ENCODE measurements at regions not wholly inside any gene's neighbourhood (a gene's known extent, or its start where the extent isn't known, plus 50 kb on each side); places are given as distances from the start of the nearest gene placed in this dataset.
"Not testable (repeated sequence)": the region's sequence is repeated elsewhere in the genome, so short reads cannot be mapped to it uniquely, and the experiment has no call there.

- no peak for DNase-seq
These were observed 117.8 kb upstream of the ENPP6 start for GRCh38 chr4:184335520-184335919.

GRCh38 chr4:184333446-184333845, 115.8 kb upstream of the ENPP6 start:
- DNase-seq, result not testable (repeated sequence)

GRCh38 chr4:184331268-184331995, 113.8 kb upstream of the ENPP6 start:
- no peak for DNase-seq

GRCh38 chr4:184330517-184331094, 112.9 kb upstream of the ENPP6 start:
- not testable (repeated sequence) for DNase-seq

GRCh38 chr4:184329659-184330400, 112.2 kb upstream of the ENPP6 start:
- DNase-seq, result no peak

- no peak for DNase-seq
These were observed 111.6 kb upstream of the ENPP6 start for GRCh38 chr4:184329235-184329634.

GRCh38 chr4:184328022-184328736, 110.5 kb upstream of the ENPP6 start:
- DNase-seq, result no peak

- DNase-seq, result no peak
These were observed 107.3 kb upstream of the ENPP6 start for GRCh38 chr4:184324939-184325477.

- DNase-seq, result no peak
These were observed 104.8 kb upstream of the ENPP6 start for GRCh38 chr4:184322328-184323025.

- no peak for DNase-seq
These were observed 103.0 kb upstream of the ENPP6 start for GRCh38 chr4:184320631-184321030.

GRCh38 chr4:184318852-184319251, 101.2 kb upstream of the ENPP6 start:
- no peak for DNase-seq

- no peak for DNase-seq
These were observed 99.7 kb upstream of the ENPP6 start for GRCh38 chr4:184317234-184317918.

- DNase-seq, result no peak
These were observed 99.1 kb upstream of the ENPP6 start for GRCh38 chr4:184316821-184317220.

- no peak for DNase-seq
These were observed 98.1 kb upstream of the ENPP6 start for GRCh38 chr4:184315675-184316359.

- no peak for DNase-seq
These were observed 96.3 kb upstream of the ENPP6 start for GRCh38 chr4:184313702-184314659.

GRCh38 chr4:184313058-184313581, 95.4 kb upstream of the ENPP6 start:
- no peak for DNase-seq

GRCh38 chr4:184312126-184312525, 94.5 kb upstream of the ENPP6 start:
- DNase-seq, result no peak

GRCh38 chr4:184310881-184311709, 93.4 kb upstream of the ENPP6 start:
- no peak for DNase-seq

- DNase-seq, result no peak
These were observed 92.5 kb upstream of the ENPP6 start for GRCh38 chr4:184310171-184310567.

Measured in NCI-H2107 (cell line).